GM19035 (cell line): ENCODE measurements at regions not wholly inside any gene's neighbourhood (a gene's known extent, or its start where the extent isn't known, plus 50 kb on each side); places are given as distances from the start of the nearest gene placed in this dataset.
"Not testable (repeated sequence)": the region's sequence is repeated elsewhere in the genome, so short reads cannot be mapped to it uniquely, and the experiment has no call there.

ENCODE experiments used
- ATAC-seq: cut with Tn5 transposase; IDR thresholded peaks from one replicate; pipeline ENCODE4 v1.9.1; 2021; ENCODE audit not compliant: unreplicated experiment

DNA sequence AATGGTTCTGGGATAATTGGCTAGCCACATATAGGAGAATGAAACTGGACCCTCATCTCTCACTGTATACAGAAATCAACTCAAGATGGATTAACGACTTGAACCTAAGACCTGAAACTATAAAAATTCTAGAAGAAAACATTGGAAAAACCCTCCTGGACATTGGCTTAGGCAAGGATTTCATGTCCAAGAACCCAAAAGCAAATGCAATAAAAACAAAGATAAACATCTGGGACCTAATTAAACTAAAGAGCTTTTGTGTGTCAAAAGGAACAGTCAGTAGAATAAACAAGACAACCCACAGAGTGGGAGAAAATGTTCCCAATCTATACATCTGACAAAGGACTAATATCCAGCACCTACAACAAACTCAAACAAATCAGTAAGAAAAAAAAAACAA is 524.3 kb upstream of the CADM1 start:
- ATAC-seq: not testable (repeated sequence)

DNA sequence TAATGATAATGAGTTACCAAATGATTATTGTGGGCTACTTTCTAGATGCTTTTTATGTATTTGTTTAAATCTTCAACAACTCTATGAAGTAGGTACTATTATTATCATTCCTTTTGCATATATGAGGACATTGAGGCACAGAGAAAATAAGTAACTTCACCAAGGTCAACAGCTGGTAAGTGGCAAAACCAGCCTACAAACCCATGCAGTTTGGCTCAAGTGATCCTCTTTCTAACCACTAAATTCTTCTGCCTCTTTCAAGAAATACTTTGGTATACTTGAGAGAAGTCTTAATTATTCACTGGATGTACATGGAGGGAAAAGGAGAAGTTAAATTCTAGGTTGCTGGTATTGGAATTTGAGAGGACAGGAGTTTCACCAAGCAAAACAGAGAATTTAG is 495.2 kb upstream of the CADM1 start:
- no peak for ATAC-seq

GRCh38 chr11:115996808-115997188 is 492.6 kb upstream of the CADM1 start:
- ATAC-seq: peak; percentile 18

DNA sequence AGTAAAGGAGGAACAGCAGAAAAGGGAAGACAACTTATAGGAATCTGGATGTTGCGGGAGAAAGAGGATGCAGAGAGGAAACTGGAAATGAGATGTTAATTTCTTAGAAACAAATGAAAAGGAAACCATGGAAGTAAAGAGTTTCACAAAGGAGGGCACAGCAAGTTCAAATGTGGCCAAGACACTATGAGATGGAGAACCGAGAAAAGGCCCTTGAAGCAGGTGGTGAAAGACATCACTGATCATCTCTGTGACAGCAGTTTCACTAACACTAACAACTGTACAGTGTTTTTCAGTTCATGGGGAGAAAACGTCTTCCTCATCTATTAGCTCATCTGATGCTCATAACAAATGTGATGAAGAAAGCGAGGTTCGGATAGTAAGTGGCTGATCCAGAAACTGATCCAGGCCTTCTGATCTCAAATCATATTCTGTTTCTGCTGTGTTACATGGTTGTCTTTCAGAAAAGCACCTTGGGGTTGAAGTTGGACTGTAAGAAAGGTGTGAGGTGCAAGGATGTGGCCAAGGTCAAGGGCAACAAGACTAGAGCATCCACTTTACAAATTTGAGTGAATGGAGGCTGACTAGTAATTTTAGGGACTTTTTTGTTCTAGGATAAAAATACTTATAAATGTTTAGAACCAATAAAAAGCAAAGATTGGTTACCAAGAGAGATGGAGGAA is 492.1 kb upstream of the CADM1 start:
- peak; percentile 98 for ATAC-seq

GRCh38 chr11:115993590-115993989 is 489.4 kb upstream of the CADM1 start:
- ATAC-seq: no peak

DNA sequence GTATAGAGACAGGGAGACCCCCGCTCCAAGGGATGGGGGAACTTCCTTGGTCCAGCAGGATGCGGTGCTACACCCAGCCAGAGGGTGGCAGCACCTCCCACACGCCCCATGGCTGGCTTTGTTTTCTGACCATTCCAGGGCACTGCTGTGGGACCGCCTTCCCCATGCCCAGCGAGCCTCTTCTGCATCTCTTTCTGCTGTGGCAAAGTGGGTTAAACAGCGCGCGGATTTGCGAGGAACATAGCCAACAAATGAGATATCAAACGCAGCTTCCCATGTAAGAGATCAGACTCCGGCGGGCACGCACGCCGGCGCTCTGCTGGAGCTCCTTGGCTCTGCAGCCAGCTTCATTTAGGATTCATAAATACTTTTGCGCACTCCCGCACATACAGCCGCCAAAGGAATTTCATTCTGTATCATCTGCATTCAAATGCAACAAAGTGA is 485.8 kb upstream of the CADM1 start:
- ATAC-seq: no peak

DNA sequence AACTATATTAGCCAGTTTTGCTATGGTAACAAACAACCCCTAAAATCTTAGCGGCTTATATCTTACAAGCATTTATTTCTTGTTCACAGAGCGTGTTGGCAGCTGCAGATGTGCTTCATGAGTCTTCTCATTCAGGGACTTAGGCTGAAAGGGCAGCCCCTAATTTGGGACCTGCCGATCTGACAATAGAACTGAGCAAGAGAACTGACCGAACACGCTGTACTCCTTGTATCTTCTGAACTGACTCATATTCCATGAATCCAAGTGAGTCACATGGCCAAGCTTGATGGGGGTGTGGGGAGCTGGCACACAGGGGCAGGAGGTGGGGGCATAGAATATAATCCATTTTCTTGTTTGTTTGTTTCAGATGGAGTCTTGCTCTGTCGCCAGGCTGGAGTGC is 481.7 kb upstream of the CADM1 start:
- ATAC-seq: no peak

DNA sequence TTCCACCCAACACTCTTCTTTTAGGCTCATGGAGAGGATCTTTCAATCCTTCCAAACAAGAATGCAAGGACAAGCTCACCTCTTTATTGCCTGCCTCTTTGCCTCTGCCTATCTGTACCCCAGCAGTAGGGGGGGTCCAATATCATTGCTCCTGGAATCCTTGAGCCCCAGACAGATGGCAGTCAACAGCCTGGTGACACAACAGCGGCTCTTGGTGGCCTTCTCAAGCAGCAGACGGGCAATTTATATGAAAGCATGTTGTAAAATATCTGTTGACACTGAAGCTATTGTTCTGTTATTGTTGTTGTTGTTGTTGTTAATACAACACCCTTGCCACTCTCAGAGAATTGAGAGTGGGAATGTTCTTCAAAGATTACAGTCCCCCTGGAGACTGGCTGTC is 480.0 kb upstream of the CADM1 start:
- no peak for ATAC-seq

DNA sequence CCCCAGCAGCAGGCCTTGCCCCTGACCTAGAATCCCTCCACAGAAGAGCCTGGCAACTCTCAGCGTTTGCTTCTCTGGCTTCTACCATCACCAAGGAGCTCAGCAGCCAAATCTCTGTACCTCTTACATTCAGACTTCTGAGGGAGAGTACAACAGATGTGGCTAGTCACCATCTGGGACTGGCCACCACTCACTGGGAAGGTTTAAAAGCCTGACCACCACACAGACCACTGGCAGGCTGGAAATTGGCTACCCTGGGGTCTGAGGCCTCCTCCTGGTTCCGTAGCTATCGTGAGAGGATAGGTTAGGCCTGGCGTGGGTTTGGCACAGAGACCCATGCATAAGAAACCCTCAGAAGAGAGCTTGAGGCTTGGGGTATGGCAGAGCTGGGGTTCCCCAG is 478.5 kb upstream of the CADM1 start:
- ATAC-seq: no peak

DNA sequence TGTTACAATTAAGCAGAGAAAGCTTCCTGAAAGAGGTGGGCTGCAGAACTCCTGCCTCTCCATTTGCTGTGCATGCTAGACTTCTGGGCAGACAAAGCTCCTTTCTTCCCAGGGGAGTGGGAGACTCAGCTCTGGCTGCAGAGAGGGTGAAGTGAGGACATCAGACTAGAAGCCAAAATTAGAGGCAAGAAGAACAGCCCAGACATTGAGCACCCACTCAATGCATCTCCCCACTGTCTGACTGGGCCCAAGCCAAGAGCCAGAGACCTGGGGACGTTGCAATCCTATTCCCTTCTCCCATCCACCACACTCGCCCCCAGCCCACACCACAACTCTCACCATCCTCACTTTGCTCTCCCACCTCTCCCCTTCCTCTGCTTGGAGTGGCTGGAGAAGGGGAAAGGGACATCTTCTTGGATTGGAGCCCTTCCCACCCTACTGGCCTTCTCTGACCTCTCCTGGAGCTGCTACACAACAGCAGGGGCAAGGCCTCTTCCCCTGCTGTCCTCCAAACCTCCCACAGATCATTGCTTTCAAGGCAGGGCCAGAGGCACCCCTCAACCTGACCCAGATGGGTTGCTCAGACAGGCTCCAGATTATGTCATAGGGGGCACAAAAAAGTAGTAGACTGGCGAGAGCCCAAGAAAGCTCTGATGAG is 477.7 kb upstream of the CADM1 start:
- no peak for ATAC-seq

DNA sequence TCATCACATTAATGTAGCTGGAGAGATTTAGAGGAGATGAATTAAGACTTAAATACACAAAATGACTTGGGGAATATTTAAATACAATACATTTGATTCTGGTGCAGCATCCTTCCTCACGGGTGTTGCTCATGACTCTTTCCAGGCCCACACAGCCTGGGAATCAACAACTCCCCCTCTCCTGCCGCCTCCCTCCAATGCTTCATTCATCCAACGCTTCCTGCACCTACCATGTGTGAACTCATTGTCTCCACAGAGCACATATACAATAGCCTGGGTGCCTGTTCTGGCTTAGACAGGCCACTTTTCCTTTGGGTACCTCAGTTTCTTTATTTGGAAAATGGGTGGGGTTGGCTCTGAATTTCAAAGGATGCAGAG is 476.9 kb upstream of the CADM1 start:
- ATAC-seq: no peak

DNA sequence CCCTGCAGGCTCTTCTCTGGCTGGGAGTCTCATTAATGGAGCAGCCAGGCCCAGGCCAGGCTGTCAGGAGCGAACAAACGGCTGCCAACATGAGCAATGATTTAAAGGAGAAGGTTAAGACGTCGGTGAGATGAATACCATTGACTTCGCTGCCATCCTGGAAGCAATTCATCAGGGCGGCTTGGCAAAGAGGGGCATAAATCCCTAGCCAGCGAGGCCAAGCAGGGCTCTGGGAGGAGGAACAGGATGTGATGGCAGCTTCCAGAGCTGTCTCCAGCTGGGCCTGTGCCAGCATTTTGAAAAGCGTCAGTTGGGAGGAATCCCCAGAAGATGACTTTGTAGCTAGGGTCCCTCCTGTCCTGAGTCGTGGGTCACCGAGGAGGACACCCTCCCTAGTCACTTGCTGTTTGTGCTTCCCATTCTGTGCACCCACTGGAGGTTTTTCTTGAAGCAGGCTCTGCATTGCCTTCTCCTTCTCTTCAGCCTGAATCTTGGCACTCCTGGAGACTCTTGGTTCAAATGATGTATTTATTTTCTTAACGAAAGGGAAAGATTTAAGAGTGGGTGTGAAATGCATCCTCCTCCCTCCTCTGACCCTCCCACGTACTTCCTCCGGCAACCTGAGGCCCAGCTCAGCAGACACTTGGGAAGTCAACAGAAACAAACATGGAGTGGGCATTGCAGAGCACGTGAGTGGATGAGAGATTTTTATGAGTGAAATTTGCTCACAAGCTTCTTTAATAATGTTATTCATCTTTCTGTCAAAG is 476.3 kb upstream of the CADM1 start:
- ATAC-seq: no peak

GRCh38 chr11:115974703-115975102 is 470.5 kb upstream of the CADM1 start:
- no peak for ATAC-seq

- ATAC-seq: not testable (repeated sequence)
These were observed 463.0 kb upstream of the CADM1 start for GRCh38 chr11:115967203-115967602.

- ATAC-seq: no peak
These were observed 461.7 kb upstream of the CADM1 start for GRCh38 chr11:115965767-115966504.

- no peak for ATAC-seq
These were observed 459.9 kb upstream of the CADM1 start for GRCh38 chr11:115964091-115964490.

GRCh38 chr11:115963156-115963555 is 458.9 kb upstream of the CADM1 start:
- ATAC-seq: no peak

GRCh38 chr11:115961159-115962003 is 457.2 kb upstream of the CADM1 start:
- no peak for ATAC-seq

- no peak for ATAC-seq
These were observed 454.9 kb upstream of the CADM1 start for GRCh38 chr11:115959081-115959486.
